C4-2B (cell line): ENCODE measurements at regions not wholly inside any gene's neighbourhood (a gene's known extent, or its start where the extent isn't known, plus 50 kb on each side); places are given as distances from the start of the nearest gene placed in this dataset.

Experiments used
- ZFX ChIP-seq: fragments of 450-650 bp; IDR thresholded peaks from 2 replicates; pipeline ENCODE4 v1.6.1; 2017
- TF ChIP-seq, protein P1 (sequence below): fragments of 450-650 bp; conservative IDR thresholded peaks from 2 replicates; pipeline ENCODE4 v1.5.1; 2017; ENCODE audit warnings: mild to moderate bottlenecking

DNA sequence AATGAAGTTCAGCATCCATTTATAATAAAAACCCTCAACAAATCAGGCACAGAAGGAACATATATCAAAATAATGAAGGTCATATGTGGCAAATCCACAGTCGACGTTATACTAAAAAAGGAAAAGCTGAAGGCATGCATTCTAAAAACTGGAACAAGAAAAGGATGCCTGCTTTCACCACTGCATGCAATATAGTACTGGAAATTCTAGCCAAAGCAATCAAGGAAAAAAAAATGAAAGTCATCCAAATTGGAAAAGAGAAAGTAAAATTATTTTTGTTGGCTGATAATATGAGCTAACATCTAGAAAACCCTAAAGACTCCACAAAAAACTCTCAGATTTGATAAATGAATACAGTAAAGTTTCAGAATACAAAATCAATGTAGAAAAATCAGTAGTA lies 1123.2 kb downstream of the TBL1XR1 start:
- TF ChIP-seq, protein P1, sequence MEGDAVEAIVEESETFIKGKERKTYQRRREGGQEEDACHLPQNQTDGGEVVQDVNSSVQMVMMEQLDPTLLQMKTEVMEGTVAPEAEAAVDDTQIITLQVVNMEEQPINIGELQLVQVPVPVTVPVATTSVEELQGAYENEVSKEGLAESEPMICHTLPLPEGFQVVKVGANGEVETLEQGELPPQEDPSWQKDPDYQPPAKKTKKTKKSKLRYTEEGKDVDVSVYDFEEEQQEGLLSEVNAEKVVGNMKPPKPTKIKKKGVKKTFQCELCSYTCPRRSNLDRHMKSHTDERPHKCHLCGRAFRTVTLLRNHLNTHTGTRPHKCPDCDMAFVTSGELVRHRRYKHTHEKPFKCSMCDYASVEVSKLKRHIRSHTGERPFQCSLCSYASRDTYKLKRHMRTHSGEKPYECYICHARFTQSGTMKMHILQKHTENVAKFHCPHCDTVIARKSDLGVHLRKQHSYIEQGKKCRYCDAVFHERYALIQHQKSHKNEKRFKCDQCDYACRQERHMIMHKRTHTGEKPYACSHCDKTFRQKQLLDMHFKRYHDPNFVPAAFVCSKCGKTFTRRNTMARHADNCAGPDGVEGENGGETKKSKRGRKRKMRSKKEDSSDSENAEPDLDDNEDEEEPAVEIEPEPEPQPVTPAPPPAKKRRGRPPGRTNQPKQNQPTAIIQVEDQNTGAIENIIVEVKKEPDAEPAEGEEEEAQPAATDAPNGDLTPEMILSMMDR = no peak
- no peak for TF ChIP-seq ZFX
